A549 (cell line): ENCODE measurements at regions not wholly inside any gene's neighbourhood (a gene's known extent, or its start where the extent isn't known, plus 50 kb on each side); places are given as distances from the start of the nearest gene placed in this dataset.

Source experiments
- ATAC-seq, 2 experiments: fragments of 200-7000 bp in 1 of 2; fragments of >200 bp in 1 of 2; cut with Nextera tagmentation in 1 of 2; cut with Tn5 transposase in 1 of 2; 3 replicates each; pipeline versions ENCODE4 v1.8.0 to v1.9.1; 2018 to 2020; ENCODE audit warnings: mild to moderate bottlenecking in 1 of 2, moderate library complexity in 1 of 2
- CTCF ChIA-PET: fragments of 300-600 bp; sonication (Branson Sonifier 250); formaldehyde crosslinking; extraction: SDS; loops from one replicate; lab custom pipeline; 2021; ENCODE audit warnings: antibody characterized with exemption, inconsistent platforms; lab: Yijun Ruan, JAX
- POLR2A ChIA-PET: fragments of 350-600 bp; formaldehyde crosslinking; extraction: SDS; loops from one replicate; lab custom pipeline; 2021; ENCODE audit warnings: antibody characterized with exemption, inconsistent platforms; lab: Yijun Ruan, JAX
- DNase-seq, 2 experiments: peaks; one replicate each; pipeline versions ENCODE4 v3.0.0 to v3.0.0-alpha.2; 2011 to 2016; ENCODE audit warnings: low read depth in 1 of 2, low spot score in 1 of 2
- FAIRE-seq: peaks from 2 replicates; lab custom pipeline; 2011; peaks lifted over from hg19 to GRCh38; lab: Jason Lieb, UNC
- H3K27ac ChIP-seq, 2 experiments: fragments of >200 bp; sonication (Bioruptor Twin); formaldehyde crosslinking; 3 replicates each; pipeline ENCODE4 v1.5.1; 2016 to 2017
- H3K4me1 ChIP-seq: fragments of >200 bp; sonication (Bioruptor Twin); formaldehyde crosslinking; 3 replicates; pipeline ENCODE4 v1.6.1; 2016
- H3K4me2 ChIP-seq: fragments of >200 bp; sonication (Bioruptor Twin); formaldehyde crosslinking; 3 replicates; pipeline ENCODE4 v1.6.1; 2016
- H3K4me3 ChIP-seq: fragments of >200 bp; sonication (Bioruptor Twin); formaldehyde crosslinking; 3 replicates; pipeline ENCODE4 v1.5.1; 2016
- H3K9me3 ChIP-seq: fragments of >200 bp; sonication (Bioruptor Twin); formaldehyde crosslinking; 3 replicates; pipeline ENCODE4 v1.6.1; 2016
- ATOH8 ChIP-seq: fragments of 250-450 bp; sonication (Bioruptor Pico); IDR thresholded peaks from 2 replicates; pipeline ENCODE4 v1.5.0; 2020; ENCODE audit warnings: low read depth, mild to moderate bottlenecking, moderate library complexity
- BCL3 ChIP-seq: fragments of >200 bp; sonication (Bioruptor Twin); formaldehyde crosslinking; IDR thresholded peaks from 3 replicates; pipeline ENCODE4 v1.6.1; 2016
- BHLHE40 ChIP-seq: IDR thresholded peaks from 2 replicates; pipeline ENCODE4 v1.6.1; 2012; ENCODE audit warnings: low read depth, low read length, inconsistent platforms
- CBX8 ChIP-seq: fragments of 200-600 bp; sonication (generic); IDR thresholded peaks from 2 replicates; pipeline ENCODE4 v1.6.1; 2016
- CEBPB ChIP-seq, 2 experiments: fragments of >200 bp in 1 of 2; sonication (Bioruptor Twin) in 1 of 2; formaldehyde crosslinking in 1 of 2; IDR thresholded peaks; 2 replicates each; pipeline ENCODE4 v1.6.1; 2012 to 2016
- E2F6 ChIP-seq: IDR thresholded peaks from 2 replicates; pipeline ENCODE4 v1.6.1; 2012; ENCODE audit warnings: low read depth, borderline replicate concordance
- EHMT2 ChIP-seq: fragments of 200-600 bp; sonication (generic); IDR thresholded peaks from 2 replicates; pipeline ENCODE4 v1.6.1; 2016; ENCODE audit warnings: antibody characterized with exemption, low read depth, mild to moderate bottlenecking, moderate library complexity
- EP300 ChIP-seq, 2 experiments: fragments of >200 bp; sonication (Bioruptor Twin); formaldehyde crosslinking; IDR thresholded peaks; 2 replicates in 1 of 2; 3 replicates in 1 of 2; pipeline ENCODE4 v1.6.1; 2016 to 2017
- ESRRA ChIP-seq: fragments of 150-350 bp; IDR thresholded peaks from 2 replicates; pipeline ENCODE4 v1.6.1; 2014; ENCODE audit warnings: mild to moderate bottlenecking, low read length, borderline replicate concordance
- FOSL2 ChIP-seq, 2 experiments: fragments of 450-650 bp in 1 of 2; fragments of >200 bp in 1 of 2; sonication (Bioruptor Twin) in 1 of 2; formaldehyde crosslinking; IDR thresholded peaks; 2 replicates each; pipeline versions ENCODE4 v1.5.0 to v1.6.1; 2016 to 2020; ENCODE audit warnings: mild to moderate bottlenecking in 1 of 2, moderate library complexity in 1 of 2
- FOXS1 ChIP-seq: fragments of 250-450 bp; sonication (Bioruptor Pico); IDR thresholded peaks from 2 replicates; pipeline ENCODE4 v1.5.0; 2020; ENCODE audit warnings: mild to moderate bottlenecking, moderate library complexity
- GATA3 ChIP-seq: IDR thresholded peaks from 2 replicates; pipeline ENCODE4 v1.6.1; 2012; ENCODE audit warnings: borderline replicate concordance
- HDAC2 ChIP-seq: fragments of 200-600 bp; sonication (generic); IDR thresholded peaks from 2 replicates; pipeline ENCODE4 v1.6.1; 2016
- HES2 ChIP-seq: fragments of >200 bp; sonication (Bioruptor Twin); formaldehyde crosslinking; IDR thresholded peaks from 2 replicates; pipeline ENCODE4 v1.6.1; 2016
- HOXA7 ChIP-seq: fragments of 250-450 bp; sonication (Bioruptor Pico); IDR thresholded peaks from 2 replicates; pipeline ENCODE4 v1.5.0; 2020; ENCODE audit warnings: mild to moderate bottlenecking, moderate library complexity
- HOXB13 ChIP-seq: fragments of 250-450 bp; sonication (Bioruptor Pico); IDR thresholded peaks from 2 replicates; pipeline ENCODE4 v1.5.0; 2020; ENCODE audit warnings: low read depth, mild to moderate bottlenecking, moderate library complexity
- HOXB5 ChIP-seq: fragments of 250-450 bp; sonication (Bioruptor Pico); IDR thresholded peaks from 2 replicates; pipeline ENCODE4 v1.5.0; 2020; ENCODE audit warnings: mild to moderate bottlenecking, moderate library complexity
- JUNB ChIP-seq: fragments of >200 bp; sonication (Bioruptor Twin); formaldehyde crosslinking; IDR thresholded peaks from 2 replicates; pipeline ENCODE4 v1.6.1; 2016
- KDM1A ChIP-seq: fragments of 200-600 bp; sonication (generic); IDR thresholded peaks from 2 replicates; pipeline ENCODE4 v1.6.1; 2016; ENCODE audit warnings: low read depth, mild to moderate bottlenecking
- MAFK ChIP-seq: fragments of 450-650 bp; IDR thresholded peaks from 2 replicates; pipeline ENCODE4 v1.6.1; 2014; ENCODE audit not compliant: partially characterized antibody
- MAX ChIP-seq: IDR thresholded peaks from 2 replicates; pipeline ENCODE4 v1.6.1; 2012
- NFE2L2 ChIP-seq: fragments of 150-350 bp; conservative IDR thresholded peaks from 2 replicates; pipeline ENCODE4 v1.6.1; 2014; ENCODE audit warnings: low read length
- POLR2AphosphoS2 ChIP-seq: conservative IDR thresholded peaks from 2 replicates; pipeline ENCODE4 v1.6.1; 2012; ENCODE audit warnings: low read length, improper control_type of control experiment, inconsistent platforms
- RAD21 ChIP-seq, 2 experiments: fragments of >200 bp in 1 of 2; sonication (Bioruptor Twin) in 1 of 2; formaldehyde crosslinking in 1 of 2; IDR thresholded peaks in 1 of 2; conservative IDR thresholded peaks in 1 of 2; 2 replicates in 1 of 2; 3 replicates in 1 of 2; pipeline ENCODE4 v1.6.1; 2012 to 2018; ENCODE audit warnings: inconsistent platforms in 1 of 2
- RCOR1 ChIP-seq: fragments of 150-350 bp; IDR thresholded peaks from 2 replicates; pipeline ENCODE4 v1.6.1; 2014; ENCODE audit warnings: antibody characterized with exemption, low read length, low read depth
- SMC3 ChIP-seq: fragments of >200 bp; sonication (Bioruptor Twin); formaldehyde crosslinking; IDR thresholded peaks from 3 replicates; pipeline ENCODE4 v1.6.1; 2018; ENCODE audit warnings: inconsistent platforms
- TFCP2L1 ChIP-seq: fragments of 250-450 bp; sonication (Bioruptor Pico); IDR thresholded peaks from 2 replicates; pipeline ENCODE4 v1.5.0; 2021; ENCODE audit warnings: mild to moderate bottlenecking
- USF2 ChIP-seq: fragments of 450-650 bp; IDR thresholded peaks from 2 replicates; pipeline ENCODE4 v1.6.1; 2014; ENCODE audit warnings: antibody characterized with exemption
- ZC3H11A ChIP-seq: fragments of 450-650 bp; IDR thresholded peaks from 2 replicates; pipeline ENCODE4 v1.6.1; 2014; ENCODE audit warnings: antibody characterized with exemption, mild to moderate bottlenecking
- ZFP36 ChIP-seq: fragments of 450-650 bp; IDR thresholded peaks from 2 replicates; pipeline ENCODE4 v1.6.1; 2014; ENCODE audit warnings: borderline replicate concordance; ENCODE audit not compliant: partially characterized antibody
- ZNF302 ChIP-seq: fragments of 250-450 bp; sonication (Bioruptor Pico); IDR thresholded peaks from 2 replicates; pipeline ENCODE4 v1.9.0; 2021; ENCODE audit warnings: inconsistent platforms, mild to moderate bottlenecking, moderate library complexity
- ZSCAN20 ChIP-seq: fragments of 250-450 bp; sonication (Bioruptor Pico); IDR thresholded peaks from 2 replicates; pipeline ENCODE4 v1.8.0; 2022; ENCODE audit warnings: mild to moderate bottlenecking, moderate library complexity
- WGBS: methylation state at CpG from one replicate; pipeline ENCODE4 v1.1.6; 2017; ENCODE audit errors: missing lambda C conversion rate; 5-methylcytosine and 5-hydroxymethylcytosine counted together

GRCh38 chr15:70375586-70375985, 277.9 kb upstream of the TLE3 start:
- TF ChIP-seq ATOH8 (CRISPR knock-in tag): no peak
- TF ChIP-seq ZNF302: no peak
- no peak for TF ChIP-seq ZSCAN20 (CRISPR knock-in tag)
- ATAC-seq (peak in 1 of 2 experiments; percentile 23; a peak in 2 of 6 replicates), FAIRE-seq (no peak), DNase-seq (no peak)
- 87% methylated on average over 3 of the region's 3 CpGs for WGBS
- Histone ChIP-seq H3K9me3 (0 out of 3 replicates have a peak, but pooled peaks cover 4% of the 10 kb centered on the region), H3K4me1 (peaks cover 37% of the 10 kb centered on the region), H3K4me3 (no peak overlapping the region), H3K27ac (peak overlapping the region; percentile 76 to 85), H3K4me2 (peak overlapping the region; percentile 59)
- ChIA-PET POLR2A (no interaction called here), CTCF (interaction anchor here (1.0 to 2.1 kb wide), 6 partner anchors 9 to 114 kb away, joined by 3 to 7 read pairs (median 3); no protein-coding TSS in a partner anchor)

- 33% methylated on average over 13 of the region's 13 CpGs for WGBS
- H3K4me2 ChIP-seq: peak overlapping the region; percentile 59
- DNase-seq (peak; percentile 72 to 80), FAIRE-seq (no peak), ATAC-seq (peak; percentile 93 to 95)
- peak overlapping the region; percentile 76 to 85 for H3K27ac ChIP-seq
- peaks cover 37% of the 10 kb centered on the region for H3K4me1 ChIP-seq
- no peak overlapping the region for H3K4me3 ChIP-seq
- ChIA-PET POLR2A (no interaction called here), CTCF (interaction anchor here (0.9 to 2.1 kb wide), 7 partner anchors 9 to 194 kb away, joined by 3 to 7 read pairs (median 3); no protein-coding TSS in a partner anchor)
- 0 out of 3 replicates have a peak, but pooled peaks cover 4% of the 10 kb centered on the region for H3K9me3 ChIP-seq
- no peak for TF ChIP-seq FOXS1 (CRISPR knock-in tag)
- no peak for TF ChIP-seq KDM1A
- TF ChIP-seq RCOR1: no peak
- no peak for TF ChIP-seq HOXA7 (CRISPR knock-in tag)
- TF ChIP-seq EP300 (IDR thresholded peaks at IDR 0.05): peak in 1 of 2 experiments; percentile 28; a peak in 1 of 5 replicates
- TF ChIP-seq USF2: no peak
- no peak for TF ChIP-seq ZFP36
- no peak for TF ChIP-seq ESRRA
- TF ChIP-seq RAD21 (conservative IDR thresholded peaks at IDR 0.05 in 1 of 2, IDR thresholded peaks at IDR 0.05 in 1 of 2): 0 out of 5 replicates have a peak, but pooled peaks of 1 of the 2 experiments have one; percentile 9
- no peak for TF ChIP-seq ZC3H11A
- TF ChIP-seq EHMT2: no peak
- no peak for TF ChIP-seq FOSL2 (IDR thresholded peaks at IDR 0.05)
- TF ChIP-seq FOSL2 (CRISPR knock-in tag; IDR thresholded peaks at IDR 0.05): peak; percentile 69
- TF ChIP-seq TFCP2L1 (CRISPR knock-in tag): no peak
- TF ChIP-seq ZSCAN20 (CRISPR knock-in tag): no peak
- TF ChIP-seq BHLHE40: no peak
- peak; percentile 56 for TF ChIP-seq MAX
- no peak for TF ChIP-seq E2F6
- TF ChIP-seq CEBPB (IDR thresholded peaks at IDR 0.05): 0 out of 4 replicates have a peak, but pooled peaks of 1 of the 2 experiments have one; percentile 12
- TF ChIP-seq CBX8: no peak
- TF ChIP-seq HDAC2: no peak
- TF ChIP-seq SMC3: no peak
- no peak for TF ChIP-seq ATOH8 (CRISPR knock-in tag)
- TF ChIP-seq JUNB: 0 out of 2 replicates have a peak, but pooled peaks have one; percentile 17
- peak; percentile 61 for TF ChIP-seq NFE2L2
- no peak for TF ChIP-seq HOXB13 (CRISPR knock-in tag)
- peak; percentile 84 for TF ChIP-seq MAFK
- no peak for TF ChIP-seq HOXB5 (CRISPR knock-in tag)
- no peak for TF ChIP-seq BCL3
- TF ChIP-seq GATA3: no peak
- no peak for TF ChIP-seq HES2
- TF ChIP-seq POLR2AphosphoS2: no peak
These were observed 277.3 kb upstream of the TLE3 start for GRCh38 chr15:70375006-70375431.
